Hepatocyte (in vitro differentiated cells): ENCODE measurements at regions not wholly inside any gene's neighbourhood (a gene's known extent, or its start where the extent isn't known, plus 50 kb on each side); places are given as distances from the start of the nearest gene placed in this dataset.

ENCODE experiments used
- DNase-seq: peaks from one replicate; pipeline ENCODE4 v3.0.0-alpha.2; 2016; ENCODE audit warnings: low spot score
- H2AFZ ChIP-seq: fragments of 200-600 bp; sonication (generic); 2 replicates; pipeline ENCODE4 v1.6.0; 2016; ENCODE audit warnings: antibody characterized with exemption, mild to moderate bottlenecking
- H3K27ac ChIP-seq: fragments of 200-600 bp; sonication (generic); 2 replicates; pipeline ENCODE4 v1.5.1; 2016; ENCODE audit warnings: mild to moderate bottlenecking
- H3K27me3 ChIP-seq: fragments of 200-600 bp; sonication (generic); 2 replicates; pipeline ENCODE4 v1.6.1; 2016
- H3K36me3 ChIP-seq: fragments of 200-600 bp; sonication (generic); replicated peaks from 2 replicates; pipeline ENCODE4 v1.5.1; 2016; ENCODE audit warnings: low read depth; ENCODE audit not compliant: insufficient read depth
- H3K4me1 ChIP-seq: fragments of 200-600 bp; sonication (generic); 2 replicates; pipeline ENCODE4 v1.5.1; 2016; ENCODE audit warnings: mild to moderate bottlenecking, moderate library complexity; ENCODE audit not compliant: insufficient read depth
- H3K4me2 ChIP-seq: fragments of 200-600 bp; sonication (generic); 2 replicates; pipeline ENCODE4 v1.6.0; 2016
- H3K4me3 ChIP-seq: fragments of 200-600 bp; sonication (generic); 2 replicates; pipeline ENCODE4 v1.5.1; 2016; ENCODE audit warnings: mild to moderate bottlenecking
- H3K79me2 ChIP-seq: fragments of 200-600 bp; sonication (generic); 2 replicates; pipeline ENCODE4 v1.6.0; 2017; ENCODE audit warnings: mild to moderate bottlenecking
- H3K9me2 ChIP-seq: fragments of 200-600 bp; sonication (generic); replicated peaks from 2 replicates; pipeline ENCODE4 v1.6.0; 2017; ENCODE audit warnings: mild to moderate bottlenecking; ENCODE audit not compliant: insufficient read depth
- H3K9me3 ChIP-seq: fragments of 200-600 bp; sonication (generic); 2 replicates; pipeline ENCODE4 v1.5.1; 2016; ENCODE audit warnings: low read depth, mild to moderate bottlenecking
- H4K20me1 ChIP-seq: fragments of 200-600 bp; sonication (generic); 2 replicates; pipeline ENCODE4 v1.6.0; 2016; ENCODE audit warnings: mild to moderate bottlenecking; ENCODE audit not compliant: insufficient read depth, poor library complexity, severe bottlenecking
- EZH2 ChIP-seq: fragments of 200-600 bp; sonication (generic); IDR thresholded peaks from 2 replicates; pipeline ENCODE4 v1.6.1; 2016; ENCODE audit warnings: antibody characterized with exemption, mild to moderate bottlenecking, borderline replicate concordance
- EZH2phosphoT487 ChIP-seq: fragments of 200-600 bp; sonication (generic); IDR thresholded peaks from one replicate; pipeline ENCODE4 v1.6.1; 2018; ENCODE audit warnings: antibody characterized with exemption, mild to moderate bottlenecking, low read depth, moderate library complexity; ENCODE audit not compliant: unreplicated experiment, severe bottlenecking
- WGBS: methylation state at CpG from one replicate; pipeline ENCODE4 v1.1.6; 2016; ENCODE audit warnings: low lambda C conversion rate; ENCODE audit errors: missing lambda C conversion rate; 5-methylcytosine and 5-hydroxymethylcytosine counted together
- TF ChIP-seq, protein P1 (sequence below): fragments of 200-600 bp; sonication (generic); IDR thresholded peaks from 2 replicates; pipeline ENCODE4 v1.5.1; 2016; ENCODE audit warnings: antibody characterized with exemption, mild to moderate bottlenecking; ENCODE audit not compliant: poor library complexity

DNA sequence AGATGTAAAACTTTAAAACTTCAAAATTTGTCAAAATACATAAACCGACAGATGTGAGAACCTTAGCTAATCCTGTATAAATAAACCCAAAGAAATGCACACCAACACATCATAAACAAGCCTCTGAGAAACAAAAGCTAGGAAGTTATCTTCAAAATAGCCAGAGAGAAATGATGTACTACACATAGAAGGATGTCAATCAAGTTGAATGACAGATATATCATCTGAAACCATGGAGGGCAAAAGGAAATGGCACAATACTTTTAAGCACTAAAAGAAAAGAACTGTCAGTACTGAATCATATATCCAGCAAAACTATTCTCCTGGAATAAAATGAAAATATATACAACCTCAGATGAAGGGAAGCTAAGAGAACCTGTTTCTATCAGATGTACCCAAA lies 595.1 kb upstream of the PTGER4 start:
- 0% methylated on average over 1 of the region's 1 CpG for WGBS
- no peaks in the 10 kb centered on the region for H3K79me2 ChIP-seq
- H3K9me3 ChIP-seq = no peaks in the 10 kb centered on the region
- H3K4me1 ChIP-seq = no peaks in the 10 kb centered on the region
- DNase-seq = no peak
- no peaks in the 10 kb centered on the region for H3K27me3 ChIP-seq
- no peaks in the 10 kb centered on the region for H3K36me3 ChIP-seq
- no peak for TF ChIP-seq EZH2phosphoT487
- TF ChIP-seq EZH2 = no peak
- TF ChIP-seq, protein P1, sequence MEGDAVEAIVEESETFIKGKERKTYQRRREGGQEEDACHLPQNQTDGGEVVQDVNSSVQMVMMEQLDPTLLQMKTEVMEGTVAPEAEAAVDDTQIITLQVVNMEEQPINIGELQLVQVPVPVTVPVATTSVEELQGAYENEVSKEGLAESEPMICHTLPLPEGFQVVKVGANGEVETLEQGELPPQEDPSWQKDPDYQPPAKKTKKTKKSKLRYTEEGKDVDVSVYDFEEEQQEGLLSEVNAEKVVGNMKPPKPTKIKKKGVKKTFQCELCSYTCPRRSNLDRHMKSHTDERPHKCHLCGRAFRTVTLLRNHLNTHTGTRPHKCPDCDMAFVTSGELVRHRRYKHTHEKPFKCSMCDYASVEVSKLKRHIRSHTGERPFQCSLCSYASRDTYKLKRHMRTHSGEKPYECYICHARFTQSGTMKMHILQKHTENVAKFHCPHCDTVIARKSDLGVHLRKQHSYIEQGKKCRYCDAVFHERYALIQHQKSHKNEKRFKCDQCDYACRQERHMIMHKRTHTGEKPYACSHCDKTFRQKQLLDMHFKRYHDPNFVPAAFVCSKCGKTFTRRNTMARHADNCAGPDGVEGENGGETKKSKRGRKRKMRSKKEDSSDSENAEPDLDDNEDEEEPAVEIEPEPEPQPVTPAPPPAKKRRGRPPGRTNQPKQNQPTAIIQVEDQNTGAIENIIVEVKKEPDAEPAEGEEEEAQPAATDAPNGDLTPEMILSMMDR = no peak
- no peak overlapping the region for H2AFZ ChIP-seq
- no peak overlapping the region for H3K4me2 ChIP-seq
- H3K9me2 ChIP-seq = no peaks in the 10 kb centered on the region
- no peak overlapping the region for H3K27ac ChIP-seq
- no peaks in the 10 kb centered on the region for H4K20me1 ChIP-seq
- H3K4me3 ChIP-seq = no peak overlapping the region

DNA sequence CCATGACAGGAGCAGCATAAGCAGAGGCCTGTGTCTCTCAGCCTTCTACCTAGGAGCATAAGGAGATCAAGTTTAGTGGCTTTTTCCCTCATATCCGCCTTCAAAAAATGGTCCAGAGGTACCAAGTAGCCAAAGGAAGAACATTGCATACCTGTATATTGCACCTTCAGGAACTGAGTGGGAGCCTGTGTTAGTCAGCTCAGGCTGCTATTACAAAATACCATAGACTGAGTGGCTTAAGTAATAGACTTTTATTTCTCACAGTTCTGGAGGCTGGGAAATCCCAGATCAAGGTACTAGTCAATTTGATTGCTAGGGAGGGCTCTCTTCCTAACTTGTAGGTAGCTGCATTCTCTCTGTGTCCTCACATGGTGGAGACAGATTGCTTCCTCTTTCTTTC lies 597.4 kb upstream of the PTGER4 start:
- Histone ChIP-seq H3K36me3 (no peaks in the 10 kb centered on the region), H3K27ac (no peak overlapping the region), H4K20me1 (no peaks in the 10 kb centered on the region), H3K4me3 (no peak overlapping the region), H3K79me2 (no peaks in the 10 kb centered on the region), H3K9me2 (no peaks in the 10 kb centered on the region), H3K4me1 (no peaks in the 10 kb centered on the region), H3K9me3 (no peaks in the 10 kb centered on the region), H2AFZ (no peak overlapping the region), H3K4me2 (no peak overlapping the region), H3K27me3 (no peaks in the 10 kb centered on the region)
- no peak for DNase-seq
- no peak for TF ChIP-seq EZH2
- TF ChIP-seq EZH2phosphoT487 = no peak
- TF ChIP-seq, protein P1 = no peak
- 0% methylated on average over 1 of the region's 1 CpG for WGBS

- H3K4me2 ChIP-seq = no peak overlapping the region
- no peaks in the 10 kb centered on the region for H3K9me3 ChIP-seq
- H3K36me3 ChIP-seq = no peaks in the 10 kb centered on the region
- no peaks in the 10 kb centered on the region for H3K9me2 ChIP-seq
- no peaks in the 10 kb centered on the region for H3K4me1 ChIP-seq
- H3K4me3 ChIP-seq = no peak overlapping the region
- H2AFZ ChIP-seq = no peak overlapping the region
- no peak for DNase-seq
- no peaks in the 10 kb centered on the region for H4K20me1 ChIP-seq
- TF ChIP-seq EZH2 (no peak), EZH2phosphoT487 (no peak)
- TF ChIP-seq, protein P1 = no peak
- H3K27ac ChIP-seq = no peak overlapping the region
- no peaks in the 10 kb centered on the region for H3K27me3 ChIP-seq
- no peaks in the 10 kb centered on the region for H3K79me2 ChIP-seq
Observed at GRCh38 chr5:40080191-40080590, 599.5 kb upstream of the PTGER4 start.
